NCI-H345 treated with DMSO at 0.1 percent for 48 hours (cell line): ENCODE measurements at regions not wholly inside any gene's neighbourhood (a gene's known extent, or its start where the extent isn't known, plus 50 kb on each side); places are given as distances from the start of the nearest gene placed in this dataset.

Experiments
- DNase-seq: peaks from one replicate; lab custom pipeline; 2025; ENCODE audit not compliant: unreplicated experiment; lab: John Stamatoyannopoulos, UW

DNA sequence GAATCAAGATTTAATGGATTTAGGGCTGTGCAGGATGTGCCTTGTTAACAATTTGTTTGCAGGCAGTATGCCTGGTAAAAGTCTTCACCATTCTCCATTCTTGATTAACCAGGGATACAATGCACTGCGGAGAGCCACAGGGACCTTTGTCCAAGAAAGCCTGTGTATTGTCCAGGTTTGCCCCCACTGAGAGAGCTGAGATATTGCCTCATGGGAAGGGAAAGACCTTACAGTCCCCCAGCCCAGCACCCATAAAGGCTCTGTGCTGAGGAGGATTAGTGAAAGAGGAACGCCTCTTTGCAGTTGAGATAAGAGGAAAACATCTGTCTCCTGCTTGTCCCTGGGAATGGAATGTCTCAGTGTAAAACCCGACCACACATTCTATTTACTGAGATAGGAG, 2169.6 kb downstream of the TP53TG3F start:
- DNase-seq = no peak

DNA sequence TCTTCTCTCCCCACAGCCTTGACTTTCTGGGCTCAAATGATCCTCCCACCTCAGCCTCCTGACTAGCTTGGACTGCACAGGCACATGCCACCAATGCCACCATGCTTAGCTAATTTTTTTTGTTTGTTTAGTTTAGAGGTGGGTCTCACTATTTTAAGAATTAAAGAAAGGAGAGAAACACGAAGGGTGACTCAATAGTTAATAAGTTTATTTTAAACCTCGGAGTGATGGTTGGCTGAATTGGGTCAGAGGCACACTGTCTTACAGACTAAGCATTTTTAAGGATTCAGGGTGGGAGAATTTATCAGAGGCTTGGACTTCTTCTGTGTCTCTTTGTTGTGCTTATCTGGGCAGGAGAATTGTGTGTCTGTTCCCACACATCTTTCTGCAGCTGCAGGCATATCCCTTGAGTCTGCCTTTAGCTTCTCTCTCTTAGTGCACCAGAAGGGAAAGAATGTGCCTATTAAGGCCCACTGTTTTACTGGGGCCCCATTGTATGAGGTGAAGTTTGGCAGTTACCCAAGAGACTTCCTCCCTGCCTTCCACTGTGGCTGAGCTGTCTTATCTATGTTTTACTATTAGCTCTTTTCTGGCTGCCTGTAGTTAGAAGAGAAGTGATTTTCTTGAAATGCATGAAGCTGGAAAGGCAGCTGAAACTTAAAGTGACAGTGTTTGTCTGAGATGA, 2172.0 kb downstream of the TP53TG3F start:
- DNase-seq = no peak

DNA sequence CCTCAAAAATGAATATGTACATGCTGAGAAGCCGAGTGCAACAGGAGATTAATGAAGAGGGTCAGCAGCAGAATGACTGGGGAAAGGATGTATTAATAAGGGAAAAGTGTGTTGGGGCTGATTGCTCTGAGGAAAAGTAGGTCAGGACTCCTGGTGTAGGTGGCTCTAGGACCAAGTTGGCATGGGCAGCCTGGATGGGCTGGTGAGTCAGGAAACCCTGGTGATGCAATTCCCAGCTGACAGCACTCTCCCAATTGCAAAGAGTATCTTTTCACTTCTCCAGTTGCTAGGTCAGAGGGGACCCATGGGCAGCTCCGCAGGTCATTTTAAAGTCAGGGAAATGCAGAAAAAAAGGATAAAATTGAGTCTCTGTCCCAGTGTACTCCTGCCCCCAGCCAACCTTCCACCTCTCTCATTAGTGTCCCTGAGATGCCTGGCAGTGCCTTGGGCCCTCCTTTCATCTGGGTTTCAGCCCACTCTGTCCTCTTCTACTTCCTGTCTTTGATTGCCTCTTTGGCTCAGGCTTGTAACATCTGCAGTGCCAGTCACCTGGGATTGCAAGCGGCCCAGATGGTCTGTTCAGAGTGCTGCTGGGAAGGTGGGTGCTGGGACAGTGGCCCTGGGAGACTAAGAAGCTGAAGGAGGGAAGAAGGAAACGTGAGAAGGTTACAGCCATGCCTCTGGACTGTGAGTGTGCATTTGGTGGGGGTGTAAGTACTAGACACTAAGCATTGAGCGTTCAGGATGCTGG, 2177.2 kb downstream of the TP53TG3F start:
- DNase-seq = no peak

DNA sequence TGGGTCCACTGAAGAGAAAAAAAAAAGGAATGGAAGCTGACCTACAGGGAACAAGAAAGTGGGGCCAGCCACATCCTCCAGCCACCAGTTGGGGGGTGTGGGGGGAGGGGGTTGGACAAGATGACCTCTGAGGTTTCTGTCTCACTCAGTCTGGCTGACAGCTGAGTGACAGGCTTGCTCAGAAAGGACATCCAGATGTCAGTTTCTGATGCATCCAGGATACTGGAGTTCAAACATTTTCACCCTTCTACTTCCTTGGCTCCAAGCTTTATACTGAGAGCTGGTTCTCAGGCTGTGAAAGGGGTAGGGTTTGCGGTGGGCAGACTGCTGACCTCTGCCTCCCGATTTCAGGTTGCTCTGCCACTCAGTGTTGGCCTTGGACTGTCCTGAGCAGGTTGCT, 2178.3 kb downstream of the TP53TG3F start:
- no peak for DNase-seq

DNA sequence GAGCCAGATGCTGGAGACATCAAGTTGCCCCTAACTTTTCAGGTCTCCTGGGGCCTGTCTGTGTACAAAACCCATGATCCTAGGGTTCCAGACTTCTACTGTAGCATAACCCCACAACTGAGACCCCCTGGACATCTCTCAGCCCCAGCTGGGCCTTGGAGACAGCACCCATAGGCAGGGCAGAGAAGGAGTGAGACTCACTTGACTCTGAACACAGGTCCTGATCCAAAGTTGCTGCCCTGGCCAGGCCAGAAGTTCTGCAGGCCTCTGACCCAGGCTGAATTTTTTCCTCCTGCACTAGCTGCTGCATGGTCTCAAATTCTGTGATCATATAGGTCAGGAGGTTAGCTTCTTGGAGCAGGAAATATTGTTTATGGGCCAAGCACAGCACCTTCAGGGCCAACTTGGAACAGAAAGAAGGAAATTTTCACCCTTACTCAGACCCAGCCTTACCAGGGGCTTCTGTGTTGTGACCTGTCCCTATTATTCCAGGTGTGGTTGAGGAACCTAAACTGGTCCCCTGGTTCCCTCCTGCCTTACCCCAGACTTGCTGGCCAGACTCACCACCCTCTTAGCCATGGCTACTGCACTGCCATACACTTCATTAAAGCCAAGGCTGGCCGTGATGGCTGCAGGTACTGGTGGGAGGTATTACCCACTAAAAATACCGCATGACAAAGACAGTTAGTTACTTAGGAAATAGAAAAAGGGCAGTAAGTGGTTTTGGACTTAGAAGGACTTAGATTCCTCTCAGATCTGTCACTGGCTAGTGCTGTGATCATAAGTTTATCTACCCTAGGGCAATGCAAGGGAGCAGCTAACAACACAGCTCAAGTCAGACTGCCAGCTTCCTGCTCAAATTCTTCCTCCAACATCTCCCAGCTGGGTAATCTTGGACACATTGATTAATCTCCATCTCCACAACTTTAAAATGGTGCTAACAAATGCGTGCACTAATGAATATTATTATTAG, 2180.1 kb downstream of the TP53TG3F start:
- DNase-seq = no peak

DNA sequence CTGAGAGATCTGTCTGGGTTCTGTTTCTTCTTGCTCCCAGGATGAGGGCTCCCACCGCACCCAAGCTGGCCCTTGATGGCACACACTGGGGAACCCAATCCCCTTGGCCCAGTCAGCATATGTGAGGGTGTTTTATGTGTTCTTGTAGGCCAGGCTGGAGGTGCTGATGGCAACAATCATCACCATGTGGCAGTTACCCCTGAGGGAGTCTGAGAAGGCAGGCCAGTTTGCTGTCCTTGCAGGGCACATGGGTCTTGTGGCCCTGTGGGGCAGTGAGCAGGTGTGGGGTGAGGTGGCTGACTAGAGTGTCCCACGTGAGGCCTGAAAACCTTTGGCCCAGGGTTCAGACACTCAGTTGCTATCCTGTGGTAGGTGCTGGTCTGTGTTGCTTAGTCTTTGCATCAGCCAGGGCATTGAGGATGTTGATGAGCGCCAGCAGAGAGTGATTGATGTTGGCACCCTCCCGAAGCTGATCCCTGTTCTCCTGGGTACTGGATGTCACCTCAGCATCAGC, 2183.0 kb downstream of the TP53TG3F start:
- DNase-seq = no peak

DNA sequence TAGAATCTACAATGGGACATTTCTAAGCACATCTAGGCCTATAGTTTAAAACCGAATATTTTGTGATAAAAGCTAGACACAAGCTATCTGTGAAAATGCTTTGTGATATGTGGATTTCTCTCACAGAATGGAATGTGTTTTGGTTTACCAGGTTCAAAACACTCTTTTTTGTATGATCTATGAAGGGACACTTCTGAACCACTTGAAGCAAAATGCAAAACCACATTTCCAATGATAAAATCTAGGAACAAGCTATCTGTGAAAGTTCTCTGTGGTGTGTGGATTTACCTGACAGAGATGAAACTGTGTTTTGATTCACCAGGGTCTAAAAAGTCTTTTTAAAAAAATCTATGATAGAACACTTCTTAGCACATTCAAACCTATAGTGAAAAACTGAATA, 2192.4 kb downstream of the TP53TG3F start:
- DNase-seq = no peak

DNA sequence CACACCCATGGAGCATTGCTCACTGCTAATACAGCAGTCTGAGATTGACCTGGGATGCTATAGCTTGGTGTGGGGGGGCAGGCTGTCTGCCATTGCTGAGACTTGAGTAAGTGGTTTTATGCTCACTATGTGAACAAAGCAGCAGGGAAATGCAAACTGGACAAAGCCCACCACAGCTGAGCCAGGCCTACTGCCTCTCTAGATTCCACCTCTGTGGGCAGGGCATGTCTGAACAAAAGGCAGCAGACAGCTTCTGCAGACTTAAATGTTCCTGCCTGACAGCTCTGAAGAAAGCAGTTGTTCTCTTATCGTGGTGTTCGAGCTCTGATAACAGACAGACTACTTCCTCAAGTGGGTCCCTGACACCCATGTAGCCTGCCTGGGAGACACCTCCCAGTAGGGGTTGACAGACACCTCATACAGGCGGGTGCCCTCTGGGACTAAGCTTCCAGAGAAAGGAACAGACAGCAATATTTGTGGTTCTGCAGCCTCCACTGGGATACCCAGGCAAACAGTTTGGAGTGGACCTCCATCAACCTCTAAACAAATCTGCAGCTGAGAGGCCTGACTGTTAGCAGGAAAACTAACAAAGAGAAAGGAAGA, 2204.8 kb downstream of the TP53TG3F start:
- DNase-seq = no peak

DNA sequence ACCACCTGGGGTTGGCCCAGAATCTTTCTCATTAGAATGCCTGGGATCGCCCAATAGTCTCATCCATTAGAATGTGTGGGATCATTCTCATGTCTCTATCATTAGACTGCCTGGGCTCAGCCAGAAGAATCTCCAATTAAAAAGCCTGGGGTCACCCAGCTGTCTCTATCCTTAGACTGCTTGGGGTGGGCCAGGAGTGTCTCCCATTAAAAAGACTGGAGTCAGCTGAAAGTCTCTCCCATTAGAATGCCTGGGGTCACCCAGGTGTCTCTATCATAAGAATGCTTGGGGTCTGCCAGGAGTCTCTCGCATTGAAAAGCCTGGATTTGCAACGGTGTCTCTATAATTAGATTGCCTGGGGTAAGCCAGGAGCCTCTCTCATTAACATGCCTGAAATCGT, 2225.7 kb downstream of the TP53TG3F start:
- no peak for DNase-seq

DNA sequence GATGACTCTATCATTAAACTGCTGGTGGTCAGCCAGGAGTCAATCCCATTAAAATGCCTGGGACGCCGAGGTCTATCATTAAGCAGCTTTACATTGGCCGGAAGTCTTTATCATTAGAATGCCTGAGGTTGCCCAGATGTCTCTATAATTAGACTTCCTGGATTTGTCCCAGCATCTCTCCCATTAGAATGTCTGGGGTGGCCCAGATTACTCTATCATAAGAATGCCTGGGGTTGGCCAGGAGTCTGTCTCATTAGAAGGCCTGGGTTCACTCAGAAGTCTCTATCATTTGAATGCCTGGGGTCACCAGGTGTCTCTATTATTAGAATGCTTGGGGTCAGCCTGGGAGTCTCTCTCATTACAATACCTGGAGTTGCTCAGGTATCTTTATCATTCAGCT, 2227.2 kb downstream of the TP53TG3F start:
- DNase-seq = no peak

DNA sequence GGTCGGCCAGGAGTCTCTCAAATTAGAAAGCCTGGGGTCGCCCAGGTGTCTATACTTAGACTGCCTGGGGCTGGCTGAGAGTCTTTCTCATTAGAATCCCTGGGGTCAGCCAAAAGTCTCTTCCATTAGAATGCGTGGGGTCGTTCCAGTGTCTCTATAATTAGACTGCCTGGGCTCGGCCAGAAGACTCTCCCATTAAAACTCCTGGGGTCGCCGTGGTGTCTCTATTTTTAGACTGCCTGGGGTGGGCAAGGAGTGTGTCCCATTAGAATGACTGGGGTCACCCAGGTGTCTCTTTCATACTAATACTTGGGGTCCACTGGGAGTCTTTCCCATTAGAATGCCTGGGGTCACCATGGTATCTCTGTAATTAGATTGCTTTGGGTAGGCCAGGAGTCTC, 2227.7 kb downstream of the TP53TG3F start:
- no peak for DNase-seq

DNA sequence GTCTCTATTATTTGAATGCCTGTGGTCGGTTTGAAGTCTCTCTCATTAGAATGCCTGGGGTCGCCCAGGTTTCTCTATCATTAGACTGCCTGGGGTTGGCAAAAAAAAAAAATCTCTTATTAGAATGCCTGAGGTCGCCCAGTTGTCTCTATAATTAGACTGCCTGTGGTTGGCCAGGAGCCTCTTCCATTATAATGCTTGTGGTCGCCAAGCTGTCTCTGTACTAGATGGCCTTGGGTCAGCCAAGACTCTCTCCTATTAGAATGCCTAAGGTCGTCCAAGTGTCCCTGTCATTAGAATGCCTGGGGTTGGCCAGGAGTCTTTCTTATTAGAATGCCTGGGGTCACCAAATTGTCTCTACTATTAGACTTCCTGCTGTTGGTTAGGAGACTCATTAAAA, 2228.4 kb downstream of the TP53TG3F start:
- DNase-seq = no peak

DNA sequence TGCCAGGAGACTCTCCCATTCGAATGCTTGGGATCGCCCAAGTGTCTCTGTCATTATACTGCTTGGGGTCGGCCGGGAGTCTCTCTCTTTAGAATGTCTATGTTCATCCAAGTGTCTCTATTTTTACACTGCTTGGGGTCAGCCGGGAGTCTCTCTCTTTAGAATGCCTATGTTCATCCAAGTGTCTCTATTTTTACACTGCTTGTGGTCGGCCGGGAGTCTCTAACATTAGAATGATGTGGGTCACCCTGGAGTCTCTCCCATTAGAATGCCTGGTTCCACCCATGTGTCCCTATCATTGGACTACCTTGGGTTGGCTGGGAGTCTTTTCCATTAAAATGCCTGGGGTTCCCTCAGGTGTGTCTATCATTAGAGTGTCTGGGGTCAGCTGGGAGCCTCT, 2230.4 kb downstream of the TP53TG3F start:
- DNase-seq = no peak

DNA sequence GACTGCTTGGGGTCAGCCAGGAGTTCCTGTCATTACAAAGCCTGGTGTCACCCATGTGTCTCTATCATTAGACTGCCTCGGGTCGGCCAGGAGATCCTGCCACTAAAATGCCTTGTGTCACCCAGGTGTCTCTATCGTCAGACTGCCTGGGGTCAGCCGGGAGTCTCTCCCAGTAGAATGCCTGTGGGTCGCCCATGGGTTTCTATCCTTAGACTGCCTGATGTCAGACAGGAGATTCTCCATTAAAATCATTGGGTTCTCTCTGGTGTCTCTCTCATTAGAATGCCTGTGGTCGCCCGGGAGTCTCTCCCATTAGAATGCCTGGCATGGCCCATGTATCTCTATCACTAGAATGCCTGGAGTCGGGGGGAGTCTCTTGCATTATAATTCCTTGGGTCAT, 2231.0 kb downstream of the TP53TG3F start:
- no peak for DNase-seq

DNA sequence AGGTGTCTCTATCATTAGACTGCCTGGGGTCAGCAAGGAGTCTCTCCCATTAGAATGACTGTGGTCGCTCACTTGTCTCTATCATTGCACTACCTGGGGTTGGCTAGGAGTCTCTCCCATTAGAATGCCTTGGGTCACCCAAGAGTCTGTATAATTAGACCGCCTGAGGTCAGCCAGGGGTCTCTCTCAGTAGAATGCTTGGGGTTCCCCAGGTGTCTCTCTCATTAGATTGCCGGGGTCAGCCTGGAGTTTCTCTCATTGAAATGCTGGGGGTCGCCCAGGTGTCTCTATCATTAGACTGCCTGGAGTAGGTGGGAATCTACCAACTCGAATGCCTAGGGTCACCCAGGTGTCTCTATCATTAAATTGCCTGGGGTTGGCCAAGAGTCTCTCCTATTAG, 2231.6 kb downstream of the TP53TG3F start:
- no peak for DNase-seq

DNA sequence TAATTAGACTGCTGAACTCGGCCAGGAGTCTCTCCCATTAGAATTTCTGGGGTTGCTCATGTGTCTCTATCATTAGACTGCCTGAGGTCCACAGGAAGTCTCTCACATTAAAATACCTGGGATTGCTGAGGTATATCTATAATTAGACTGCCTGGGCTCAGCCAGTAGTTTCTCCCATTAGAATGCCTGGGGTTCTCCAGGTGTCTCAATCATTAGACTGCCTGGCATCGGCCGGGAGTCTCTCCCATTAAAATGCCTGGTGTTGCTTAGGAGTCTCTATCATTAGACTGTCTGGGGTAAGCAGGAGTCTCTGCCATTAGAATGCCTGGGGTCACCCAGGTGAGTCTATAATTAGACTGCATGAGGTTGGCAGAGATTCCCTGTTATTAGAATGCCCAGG, 2233.4 kb downstream of the TP53TG3F start:
- DNase-seq = no peak

DNA sequence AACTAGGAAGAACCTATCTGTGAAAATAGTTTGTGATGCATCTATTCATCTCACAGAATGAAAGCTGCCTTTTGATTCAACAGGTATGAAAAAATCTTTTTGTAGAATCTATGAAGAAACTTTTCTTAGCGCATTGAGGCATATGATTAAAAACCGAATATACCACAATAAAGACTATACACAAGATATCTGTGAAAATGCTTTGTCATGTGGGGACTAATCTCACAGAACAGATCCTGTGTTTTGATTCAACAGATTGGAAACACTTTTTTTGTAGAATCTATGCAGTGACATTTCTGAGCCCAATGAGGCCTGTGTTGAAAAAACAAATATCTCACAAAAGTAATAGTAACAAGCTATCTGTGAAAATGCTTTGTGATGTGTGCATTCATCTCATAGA, 2247.5 kb downstream of the TP53TG3F start:
- no peak for DNase-seq

DNA sequence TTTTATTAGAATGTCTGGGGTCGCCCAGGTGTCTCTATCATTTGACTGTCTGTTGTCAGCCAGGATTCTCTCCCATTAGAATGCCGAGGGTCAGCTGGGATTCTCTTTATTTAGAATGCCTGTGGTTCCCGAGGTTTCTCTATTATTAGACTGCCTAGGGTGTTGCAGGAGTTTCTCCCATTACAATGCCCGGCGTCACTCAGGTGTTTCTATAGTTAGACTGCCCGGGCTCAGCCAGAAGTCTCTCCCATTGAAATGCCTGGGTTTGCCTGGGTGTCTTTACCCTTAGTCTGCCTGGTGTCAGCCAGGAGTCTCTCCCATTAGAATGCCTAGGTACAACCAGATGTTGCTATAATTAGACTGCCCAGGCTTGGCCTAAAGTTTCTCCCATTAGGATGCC, 2252.0 kb downstream of the TP53TG3F start:
- DNase-seq = no peak

DNA sequence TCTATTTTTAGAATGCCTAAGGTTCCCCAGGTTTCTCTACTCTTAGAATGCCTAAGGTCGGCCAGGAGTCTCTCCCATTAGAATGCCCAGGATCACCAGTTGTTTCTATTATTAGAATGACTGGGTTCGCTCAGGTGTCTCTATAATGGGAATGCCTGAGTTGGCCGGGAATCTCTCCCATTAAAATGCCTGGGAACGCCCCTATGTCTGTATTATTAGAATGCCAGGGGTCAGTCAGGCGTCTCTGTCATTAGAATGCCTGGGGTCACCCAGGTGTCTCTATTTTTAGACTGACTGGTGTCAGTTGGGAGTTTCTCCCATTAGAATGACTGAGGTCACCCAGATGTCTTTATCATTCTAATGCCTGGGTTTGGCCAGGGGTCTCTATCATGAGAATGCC, 2252.5 kb downstream of the TP53TG3F start:
- DNase-seq = no peak

DNA sequence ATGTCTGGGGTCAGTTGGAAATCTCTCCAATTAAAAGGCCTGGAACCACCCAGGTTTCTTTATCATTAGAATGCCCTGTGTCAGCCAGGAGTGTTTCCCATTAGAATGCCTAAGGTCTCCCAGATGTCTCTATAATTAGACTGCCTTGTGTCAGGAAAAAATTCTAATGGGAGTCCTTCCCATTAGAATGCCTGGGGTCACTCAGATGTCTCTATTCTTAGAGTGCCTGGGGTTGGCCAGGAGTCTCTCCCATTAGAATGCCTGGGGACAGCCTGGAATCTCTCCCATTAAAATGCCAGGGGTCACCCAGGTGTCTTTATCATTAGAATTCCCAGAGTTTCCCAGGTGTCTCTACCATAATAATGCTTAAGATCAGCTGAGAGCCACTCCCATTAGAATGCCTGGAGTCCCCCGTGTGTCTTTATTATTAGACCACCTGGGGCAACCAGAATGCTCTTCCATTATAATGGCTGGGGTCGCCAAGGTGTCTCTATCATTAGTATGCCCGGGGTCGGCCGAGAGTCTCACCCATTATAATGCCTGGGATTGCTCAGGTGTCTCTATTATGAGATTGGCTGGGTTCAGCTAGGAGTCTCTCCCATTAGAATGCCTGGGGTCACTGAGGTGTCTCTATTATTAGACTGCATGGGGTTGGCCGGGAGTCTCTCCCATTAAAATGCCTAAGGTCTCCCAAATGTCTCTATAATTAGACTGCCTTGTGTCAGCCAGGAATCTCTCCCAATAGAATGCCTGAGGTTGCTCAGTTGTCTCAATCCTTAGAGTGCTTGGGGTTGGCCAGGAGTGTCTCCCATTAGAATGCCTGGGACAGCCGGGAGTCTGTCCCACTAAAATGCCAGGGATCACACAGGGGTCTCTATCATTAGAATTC, 2254.6 kb downstream of the TP53TG3F start:
- DNase-seq = no peak
